Pancreas (tissue), 10 donors: ENCODE measurements at regions not wholly inside any gene's neighbourhood (a gene's known extent, or its start where the extent isn't known, plus 50 kb on each side); places are given as distances from the start of the nearest gene placed in this dataset.

Experiments used
- ATAC-seq, 4 donors: fragments of 200-7000 bp; cut with Tn5 transposase; one replicate each; pipeline versions ENCODE4 v1.8.0 to v1.9.1; 2020; ENCODE audit warnings: mild to moderate bottlenecking in 4 of 4, moderate library complexity in 4 of 4
- DNase-seq, 6 donors: peaks; one replicate each; pipeline ENCODE4 v3.0.0-alpha.2; 2020
- FAIRE-seq: peaks from 2 replicates; lab custom pipeline; 2012; peaks lifted over from hg19 to GRCh38; lab: Jason Lieb, UNC
- H3K27ac ChIP-seq, 4 donors: fragments of 200-600 bp; sonication (generic); 1 replicate in 3 of 4; 2 replicates in 1 of 4; pipeline versions ENCODE4 v1.5.0 to v1.8.0; 2020
- H3K27me3 ChIP-seq, 4 donors: fragments of 200-600 bp; one replicate each; pipeline ENCODE4 v1.8.0; 2021
- H3K36me3 ChIP-seq, 3 donors: fragments of 200-600 bp; sonication (generic) in 1 of 3; one replicate each; pipeline versions ENCODE4 v1.5.0 to v1.8.0; 2020 to 2021
- H3K4me1 ChIP-seq, 3 donors: fragments of 200-600 bp; one replicate each; pipeline ENCODE4 v1.8.0; 2021
- H3K4me3 ChIP-seq, 4 donors: fragments of 200-600 bp; sonication (generic) in 2 of 4; one replicate each; pipeline versions ENCODE4 v1.5.0 to v1.8.0; 2020 to 2021
- H3K9me3 ChIP-seq, 4 donors: fragments of 200-600 bp; one replicate each; pipeline ENCODE4 v1.8.0; 2021
- CTCF ChIP-seq, 4 donors: fragments of 200-600 bp; sonication (generic) in 3 of 4; IDR thresholded peaks; one replicate each; pipeline versions ENCODE4 v1.5.0 to v1.8.0; 2021; ENCODE audit warnings: antibody characterized with exemption in 4 of 4
- WGBS, 2 donors: extraction: QIAGEN DNeasy Blood & Tissue Kit; methylation state at CpG; one replicate each; pipeline ENCODE4 v1.1.7; 2013; 5-methylcytosine and 5-hydroxymethylcytosine counted together
- intact Hi-C, 3 donors: fragments of 100-400 bp; cut with DNase I; formaldehyde crosslinking; loops; one replicate each; pipeline versions ENCODE4 v1.11.1 to v1.14.2; 2022
- donor health status: healthy with polysubstance abuse.
- donor health status: DM: no; HTN: no; CAD: no; lungs with moderate emphysema.
- donor health status: DM: no; HTN: no; CAD: no.
- donor health status: control.
- donor health status: control.
- donor health status: Bipolar disorder and iron deficiency.
- donor health status: DM: yes; HTN: yes; CAD: no.
- donor health status: DM: no; HTN: no; CAD: no.
- donor health status: DM: no; HTN: no; CAD: no.
- donor health status: DM: yes; HTN: yes; CAD: no.

GRCh38 chr6:9717568-9717967 lies 697.3 kb downstream of the TFAP2A start:
- Histone ChIP-seq H3K27ac (no peak overlapping the region), H3K9me3 (no peaks in the 10 kb centered on the region), H3K4me1 (no peaks in the 10 kb centered on the region), H3K4me3 (no peak overlapping the region), H3K36me3 (no peaks in the 10 kb centered on the region), H3K27me3 (peaks cover 0 to 4% (median 0%) of the 10 kb centered on the region in 4 donors)
- ATAC-seq, result no peak
- 56 to 69% methylated on average over 3 of the region's 3 CpGs for WGBS, 2 donors
- no peak for FAIRE-seq
- no peak for DNase-seq
- intact Hi-C loops, result no loop called here
- TF ChIP-seq CTCF (IDR thresholded peaks at IDR 0.05), result no peak

GRCh38 chr6:9711365-9711764 lies 703.5 kb downstream of the TFAP2A start:
- no peak for ATAC-seq
- 47 to 74% methylated on average over 1 of the region's 1 CpG for WGBS, 2 donors

DNA sequence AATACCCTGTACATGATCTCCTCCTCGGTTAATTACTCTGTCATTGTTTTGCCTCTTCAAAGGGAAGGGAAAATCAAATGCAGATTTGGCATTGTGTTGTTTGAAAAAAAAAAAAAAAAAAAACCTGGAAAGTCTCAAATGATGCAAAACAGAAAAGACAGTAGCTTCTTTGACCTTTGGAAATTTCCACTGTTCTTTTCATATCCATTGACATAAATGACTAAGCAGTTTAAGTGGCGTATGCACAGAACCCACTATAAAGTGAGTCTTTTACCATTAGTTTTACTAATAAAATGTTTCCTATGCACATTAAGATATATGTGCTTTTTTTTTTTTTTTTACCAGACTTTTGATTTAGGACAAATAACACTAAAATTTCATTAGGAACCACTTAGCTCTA lies 704.3 kb downstream of the TFAP2A start:
- no peak for FAIRE-seq

More at GRCh38 chr6:9711365-9711764, 703.5 kb downstream of the TFAP2A start:
- Histone ChIP-seq H3K4me1 (no peaks in the 10 kb centered on the region), H3K27me3 (peaks cover 0 to under 1% (median 0%) of the 10 kb centered on the region in 4 donors), H3K27ac (no peak overlapping the region), H3K36me3 (no peaks in the 10 kb centered on the region), H3K4me3 (no peak overlapping the region), H3K9me3 (no peaks in the 10 kb centered on the region)
- DNase-seq, result no peak
- FAIRE-seq, result no peak
- no peak for TF ChIP-seq CTCF (IDR thresholded peaks at IDR 0.05)
- intact Hi-C loops, result no loop called here

GRCh38 chr6:9708600-9708999 lies 706.3 kb downstream of the TFAP2A start:
- H3K36me3 ChIP-seq, result no peaks in the 10 kb centered on the region
- ATAC-seq (no peak), FAIRE-seq (no peak), DNase-seq (no peak)
- no peaks in the 10 kb centered on the region for H3K9me3 ChIP-seq
- no peaks in the 10 kb centered on the region for H3K27me3 ChIP-seq
- H3K4me1 ChIP-seq, result no peaks in the 10 kb centered on the region
- TF ChIP-seq CTCF (IDR thresholded peaks at IDR 0.05), result no peak
- intact Hi-C loops, result no loop called here
- no peak overlapping the region for H3K27ac ChIP-seq
- WGBS, 2 donors, result 49 to 60% methylated on average over 2 of the region's 2 CpGs
- no peak overlapping the region for H3K4me3 ChIP-seq

More for the DNA sequence above, 704.3 kb downstream of the TFAP2A start:
- no peak for DNase-seq
- H3K4me1 ChIP-seq, result no peaks in the 10 kb centered on the region
- WGBS, 2 donors, result 68 to 73% methylated on average over 2 of the region's 2 CpGs
- no peaks in the 10 kb centered on the region for H3K9me3 ChIP-seq
- H3K27ac ChIP-seq, result no peak overlapping the region
- ATAC-seq, result no peak
- no peaks in the 10 kb centered on the region for H3K36me3 ChIP-seq
- TF ChIP-seq CTCF (IDR thresholded peaks at IDR 0.05), result no peak
- H3K4me3 ChIP-seq, result no peak overlapping the region
- intact Hi-C loops, result no loop called here
- no peaks in the 10 kb centered on the region for H3K27me3 ChIP-seq

- no peaks in the 10 kb centered on the region for H3K27me3 ChIP-seq
- H3K27ac ChIP-seq, result no peak overlapping the region
- no peaks in the 10 kb centered on the region for H3K4me1 ChIP-seq
- no peak for TF ChIP-seq CTCF (IDR thresholded peaks at IDR 0.05)
- whole genome bisulfite sequencing, 2 donors, result 30 to 45% methylated on average over 2 of the region's 2 CpGs
- no peaks in the 10 kb centered on the region for H3K9me3 ChIP-seq
- no peak for FAIRE-seq
- no peak overlapping the region for H3K4me3 ChIP-seq
- H3K36me3 ChIP-seq, result no peaks in the 10 kb centered on the region
- no peak for DNase-seq
- intact Hi-C loops, result no loop called here
- no peak for ATAC-seq
Measured at GRCh38 chr6:9704989-9705388, 709.9 kb downstream of the TFAP2A start.
